ENCODE measurements at regions not wholly inside any gene's neighbourhood (a gene's known extent, or its start where the extent isn't known, plus 50 kb on each side); places are given as distances from the start of the nearest gene placed in this dataset.

DNA sequence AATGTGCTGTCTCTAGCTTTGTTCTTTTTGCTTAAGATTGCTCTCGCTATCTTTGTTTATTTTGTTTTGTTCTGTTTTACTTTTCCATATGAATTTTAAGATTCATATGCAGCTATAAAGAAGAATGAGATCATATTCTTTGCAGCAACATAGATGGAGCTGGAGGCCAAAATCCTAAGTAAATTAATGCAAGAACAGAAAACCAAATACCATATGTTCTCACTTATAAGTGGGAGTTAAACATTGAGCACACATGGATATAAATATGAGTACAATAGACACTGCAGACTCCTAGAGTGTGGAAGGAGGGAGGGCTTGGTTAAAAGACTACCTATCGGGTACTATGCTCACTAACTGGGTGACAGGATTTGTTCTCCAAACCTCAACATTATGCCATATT lies 237.8 kb downstream of the TRAM1L1 start:
- H3K27me3 ChIP-seq (ENCODE audit: control insufficient read depth in 3 of 3, insufficient read depth in 3 of 3, low read length in 2 of 3) = no peaks in the 10 kb centered on the region
- H3K27ac ChIP-seq (ENCODE audit: low read depth in 1 of 2, low read length in 1 of 2) = no peak overlapping the region
- H3K4me1 ChIP-seq (ENCODE audit: control insufficient read depth in 5 of 5, insufficient read depth in 5 of 5, low read length in 5 of 5) = no peaks in the 10 kb centered on the region
- TF ChIP-seq, protein P1, sequence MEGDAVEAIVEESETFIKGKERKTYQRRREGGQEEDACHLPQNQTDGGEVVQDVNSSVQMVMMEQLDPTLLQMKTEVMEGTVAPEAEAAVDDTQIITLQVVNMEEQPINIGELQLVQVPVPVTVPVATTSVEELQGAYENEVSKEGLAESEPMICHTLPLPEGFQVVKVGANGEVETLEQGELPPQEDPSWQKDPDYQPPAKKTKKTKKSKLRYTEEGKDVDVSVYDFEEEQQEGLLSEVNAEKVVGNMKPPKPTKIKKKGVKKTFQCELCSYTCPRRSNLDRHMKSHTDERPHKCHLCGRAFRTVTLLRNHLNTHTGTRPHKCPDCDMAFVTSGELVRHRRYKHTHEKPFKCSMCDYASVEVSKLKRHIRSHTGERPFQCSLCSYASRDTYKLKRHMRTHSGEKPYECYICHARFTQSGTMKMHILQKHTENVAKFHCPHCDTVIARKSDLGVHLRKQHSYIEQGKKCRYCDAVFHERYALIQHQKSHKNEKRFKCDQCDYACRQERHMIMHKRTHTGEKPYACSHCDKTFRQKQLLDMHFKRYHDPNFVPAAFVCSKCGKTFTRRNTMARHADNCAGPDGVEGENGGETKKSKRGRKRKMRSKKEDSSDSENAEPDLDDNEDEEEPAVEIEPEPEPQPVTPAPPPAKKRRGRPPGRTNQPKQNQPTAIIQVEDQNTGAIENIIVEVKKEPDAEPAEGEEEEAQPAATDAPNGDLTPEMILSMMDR (IDR thresholded peaks at IDR 0.05; ENCODE audit: control extremely low read depth, extremely low read depth) = no peak
- H3K9me3 ChIP-seq (ENCODE audit: control insufficient read depth in 4 of 4, insufficient read depth in 3 of 4, low read length in 3 of 4) = no peaks in the 10 kb centered on the region
- DNase-seq (no peak), ATAC-seq (ENCODE audit: insufficient read depth, low FRiP score) (no peak)
- H3K4me3 ChIP-seq = no peak overlapping the region
- H3K36me3 ChIP-seq (ENCODE audit: control insufficient read depth in 4 of 4, insufficient read depth in 4 of 4, low read length in 4 of 4) = no peaks in the 10 kb centered on the region
- WGBS, 2 donors = 86 to 93% methylated on average over 2 of the region's 2 CpGs
- no peak overlapping the region for H3K9ac ChIP-seq (ENCODE audit: insufficient read depth in 1 of 2, low read length in 2 of 2)

DNA sequence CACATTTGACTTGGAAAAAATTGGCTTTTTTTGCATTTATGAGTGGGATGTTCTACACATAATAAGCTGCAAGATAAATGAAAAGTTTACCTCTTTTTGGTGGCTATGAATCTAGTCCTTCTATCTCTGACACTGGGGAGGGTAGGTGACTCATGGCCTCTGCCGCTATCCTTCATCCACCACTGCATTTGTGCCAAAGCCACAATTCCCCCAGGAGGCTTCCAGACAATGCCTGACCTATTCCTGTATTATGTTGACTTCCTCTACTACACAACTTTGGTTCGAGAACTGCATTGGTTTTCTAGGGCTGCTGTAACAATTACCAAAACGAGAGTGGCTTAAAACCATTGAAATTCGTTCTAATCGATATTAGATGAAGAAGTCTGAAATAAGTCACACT lies 245.6 kb downstream of the TRAM1L1 start:
- no peak for DNase-seq

DNA sequence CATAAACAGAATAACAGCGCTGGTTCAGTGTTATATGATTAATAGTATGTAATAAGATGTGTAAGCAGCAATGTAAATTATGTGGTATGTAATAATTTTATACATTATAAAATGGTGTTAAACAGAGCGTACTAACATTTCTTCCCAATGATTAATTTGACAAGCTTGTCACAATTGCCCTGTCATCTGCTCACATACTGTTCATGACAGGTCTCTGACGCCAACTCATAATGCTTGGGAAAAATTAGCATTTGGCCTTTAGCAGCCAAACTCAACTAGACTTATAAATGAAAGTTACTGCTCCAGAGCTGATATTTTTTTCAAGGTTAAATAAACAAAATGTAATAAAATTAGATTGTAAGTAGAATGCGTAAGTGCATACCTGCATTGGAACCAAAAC lies 246.8 kb downstream of the TRAM1L1 start:
- Histone ChIP-seq H3K9ac (ENCODE audit: insufficient read depth in 1 of 2, low read length in 2 of 2) (no peak overlapping the region), H3K4me3 (no peak overlapping the region), H3K9me3 (ENCODE audit: control insufficient read depth in 4 of 4, insufficient read depth in 3 of 4, low read length in 3 of 4) (no peaks in the 10 kb centered on the region), H3K4me1 (ENCODE audit: control insufficient read depth in 5 of 5, insufficient read depth in 5 of 5, low read length in 5 of 5) (no peaks in the 10 kb centered on the region), H3K36me3 (ENCODE audit: control insufficient read depth in 4 of 4, insufficient read depth in 4 of 4, low read length in 4 of 4) (no peaks in the 10 kb centered on the region), H3K27ac (ENCODE audit: low read depth in 1 of 2, low read length in 1 of 2) (no peak overlapping the region), H3K27me3 (ENCODE audit: control insufficient read depth in 3 of 3, insufficient read depth in 3 of 3, low read length in 2 of 3) (no peaks in the 10 kb centered on the region)
- DNase-seq (no peak), ATAC-seq (ENCODE audit: insufficient read depth, low FRiP score) (no peak)
- WGBS, 2 donors = 86 to 89% methylated on average over 4 of the region's 4 CpGs
- TF ChIP-seq, protein P1 (IDR thresholded peaks at IDR 0.05; ENCODE audit: control extremely low read depth, extremely low read depth) = no peak

More for the DNA sequence above, 245.6 kb downstream of the TRAM1L1 start:
- Histone ChIP-seq H3K27me3 (ENCODE audit: control insufficient read depth in 3 of 3, insufficient read depth in 3 of 3, low read length in 2 of 3) (no peaks in the 10 kb centered on the region), H3K9me3 (ENCODE audit: control insufficient read depth in 4 of 4, insufficient read depth in 3 of 4, low read length in 3 of 4) (no peaks in the 10 kb centered on the region), H3K4me1 (ENCODE audit: control insufficient read depth in 5 of 5, insufficient read depth in 5 of 5, low read length in 5 of 5) (no peaks in the 10 kb centered on the region), H3K36me3 (ENCODE audit: control insufficient read depth in 4 of 4, insufficient read depth in 4 of 4, low read length in 4 of 4) (no peaks in the 10 kb centered on the region), H3K27ac (ENCODE audit: low read depth in 1 of 2, low read length in 1 of 2) (no peak overlapping the region), H3K9ac (ENCODE audit: insufficient read depth in 1 of 2, low read length in 2 of 2) (no peak overlapping the region), H3K4me3 (no peak overlapping the region)
- TF ChIP-seq, protein P1 (IDR thresholded peaks at IDR 0.05; ENCODE audit: control extremely low read depth, extremely low read depth) = no peak
- 81 to 82% methylated on average over 5 of the region's 5 CpGs for WGBS, 2 donors
- no peak for ATAC-seq (ENCODE audit: insufficient read depth, low FRiP score)

DNA sequence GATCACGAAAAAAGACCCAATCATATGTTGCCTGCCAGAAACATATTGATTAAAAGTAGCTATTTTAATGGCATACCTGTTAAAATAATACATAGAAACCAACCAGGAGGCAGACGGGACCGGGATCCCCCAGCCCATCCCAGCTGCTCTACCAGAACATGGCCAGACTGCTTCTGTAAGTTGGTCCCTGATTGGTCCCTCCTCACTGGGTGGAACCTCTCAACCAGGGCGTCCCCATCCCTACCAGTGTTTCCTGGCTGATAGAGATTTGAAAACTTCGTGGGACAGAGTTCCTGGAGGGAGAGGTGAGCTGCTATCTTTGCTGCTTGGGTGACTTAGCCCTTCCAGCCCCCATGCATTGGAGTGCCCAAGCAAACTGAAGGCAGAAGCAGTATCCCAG lies 256.2 kb downstream of the TRAM1L1 start:
- DNase-seq = no peak
- Histone ChIP-seq H3K27me3 (ENCODE audit: control insufficient read depth in 3 of 3, insufficient read depth in 3 of 3, low read length in 2 of 3) (no peaks in the 10 kb centered on the region), H3K9me3 (ENCODE audit: control insufficient read depth in 4 of 4, insufficient read depth in 3 of 4, low read length in 3 of 4) (no peaks in the 10 kb centered on the region), H3K4me3 (no peak overlapping the region), H3K9ac (ENCODE audit: insufficient read depth in 1 of 2, low read length in 2 of 2) (no peak overlapping the region), H3K36me3 (ENCODE audit: control insufficient read depth in 4 of 4, insufficient read depth in 4 of 4, low read length in 4 of 4) (no peaks in the 10 kb centered on the region), H3K27ac (ENCODE audit: low read depth in 1 of 2, low read length in 1 of 2) (no peak overlapping the region), H3K4me1 (ENCODE audit: control insufficient read depth in 5 of 5, insufficient read depth in 5 of 5, low read length in 5 of 5) (no peaks in the 10 kb centered on the region)
- no peak for ATAC-seq (ENCODE audit: insufficient read depth, low FRiP score)
- 74 to 83% methylated on average over 5 of the region's 5 CpGs for WGBS, 2 donors
- TF ChIP-seq, protein P1 (IDR thresholded peaks at IDR 0.05; ENCODE audit: control extremely low read depth, extremely low read depth) = no peak

All from lung (tissue), 11 donors.